ENCODE measurements at regions not wholly inside any gene's neighbourhood (a gene's known extent, or its start where the extent isn't known, plus 50 kb on each side); places are given as distances from the start of the nearest gene placed in this dataset.

DNA sequence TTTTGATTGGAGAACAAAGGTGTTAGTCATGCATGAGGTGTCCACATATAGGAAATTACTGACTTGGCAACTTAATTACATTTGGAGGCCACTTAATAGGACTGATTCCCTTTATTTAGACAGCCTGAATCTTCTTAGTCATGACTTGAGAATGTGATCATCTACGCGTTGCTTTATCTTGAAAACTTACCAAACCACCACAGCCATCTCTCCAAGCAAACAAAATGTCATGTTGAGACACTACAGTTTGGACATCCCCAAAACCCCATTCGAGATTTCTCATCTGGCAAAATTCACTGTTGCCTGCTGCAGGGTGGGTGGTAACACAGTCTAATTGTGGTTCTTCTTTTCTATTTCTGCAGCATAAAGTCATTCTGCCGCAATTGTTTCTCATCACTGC is 176.5 kb upstream of the CDH5 start:
- TF ChIP-seq GATA2 (IDR thresholded peaks at IDR 0.05; ENCODE audit: low read depth, low read length) = no peak
- TF ChIP-seq GATA3 (IDR thresholded peaks at IDR 0.05; ENCODE audit: low read depth, low read length) = no peak
